ENCODE measurements at regions not wholly inside any gene's neighbourhood (a gene's known extent, or its start where the extent isn't known, plus 50 kb on each side); places are given as distances from the start of the nearest gene placed in this dataset.

- no peak for TF ChIP-seq CTCF (IDR thresholded peaks at IDR 0.05 in 4 of 5, conservative IDR thresholded peaks at IDR 0.05 in 1 of 5)
- no peak for TF ChIP-seq POLR2A (IDR thresholded peaks at IDR 0.05)
Measured at GRCh38 chr7:32381024-32381601, 109.1 kb downstream of the LSM5 start.

Data from gastrocnemius medialis (tissue), 4 donors.